PC-3 (cell line): ENCODE measurements at regions not wholly inside any gene's neighbourhood (a gene's known extent, or its start where the extent isn't known, plus 50 kb on each side); places are given as distances from the start of the nearest gene placed in this dataset.

Experiments used
- ATAC-seq: fragments of 200-7000 bp; cut with Tn5 transposase; 2 replicates; pipeline ENCODE4 v1.9.1; 2020; ENCODE audit warnings: mild to moderate bottlenecking, moderate library complexity
- BruUV-seq: library from RNA; stranded (reverse); fragments of 400-500 nt; replicated peaks from 2 replicates; lab custom pipeline; 2021; lab: Mats Ljungman, UMichigan
- CTCF ChIA-PET: fragments of 300-600 bp; sonication (Branson Sonifier 250); formaldehyde crosslinking; loops from one replicate; lab custom pipeline; 2022; ENCODE audit warnings: antibody characterized with exemption; lab: Charles Lee
- POLR2A ChIA-PET: fragments of 300-600 bp; sonication (Branson Sonifier 250); formaldehyde crosslinking; loops from one replicate; lab custom pipeline; 2022; ENCODE audit warnings: antibody characterized with exemption; ENCODE audit not compliant: unreplicated experiment; lab: Charles Lee
- DNase-seq: peaks from one replicate; pipeline ENCODE4 v3.0.0-alpha.2; 2015
- H2AFZ ChIP-seq: fragments of 300-600 bp; sonication (generic); 2 replicates; pipeline ENCODE4 v1.6.0; 2016; ENCODE audit warnings: antibody characterized with exemption, low read length
- H3F3A ChIP-seq: fragments of 300-600 bp; sonication (generic); one replicate; pipeline ENCODE4 v1.6.0; 2017; ENCODE audit warnings: antibody characterized with exemption, low read length, control low read depth, mild to moderate bottlenecking; ENCODE audit not compliant: unreplicated experiment
- H3K27ac ChIP-seq: fragments of 300-600 bp; sonication (generic); 2 replicates; pipeline ENCODE4 v1.5.1; 2016; ENCODE audit warnings: mild to moderate bottlenecking, low read length
- H3K27me3 ChIP-seq: fragments of 300-600 bp; sonication (generic); 2 replicates; pipeline ENCODE4 v1.6.1; 2016; ENCODE audit warnings: low read length, mixed read lengths
- H3K36me3 ChIP-seq: fragments of 300-600 bp; sonication (generic); 2 replicates; pipeline ENCODE4 v1.6.1; 2016; ENCODE audit warnings: low read depth, mixed run types, low read length, mixed read lengths
- H3K4me1 ChIP-seq: fragments of 300-600 bp; sonication (generic); 2 replicates; pipeline ENCODE4 v1.5.1; 2016; ENCODE audit warnings: low read length; ENCODE audit not compliant: insufficient read depth
- H3K4me2 ChIP-seq: fragments of 300-600 bp; sonication (generic); 2 replicates; pipeline ENCODE4 v1.6.0; 2016; ENCODE audit warnings: low read length
- H3K4me3 ChIP-seq: fragments of 300-600 bp; sonication (generic); 2 replicates; pipeline ENCODE4 v1.5.1; 2016; ENCODE audit warnings: mild to moderate bottlenecking, low read length, mixed read lengths
- H3K79me2 ChIP-seq: fragments of 300-600 bp; sonication (generic); 2 replicates; pipeline ENCODE4 v1.6.1; 2017; ENCODE audit warnings: low read length, mixed read lengths
- H3K9ac ChIP-seq: fragments of 300-600 bp; sonication (generic); 2 replicates; pipeline ENCODE4 v1.6.0; 2016; ENCODE audit warnings: mild to moderate bottlenecking, low read length
- H3K9me2 ChIP-seq: fragments of 300-600 bp; sonication (generic); replicated peaks from 2 replicates; pipeline ENCODE4 v1.6.1; 2016; ENCODE audit warnings: mixed run types, low read length, mixed read lengths
- H3K9me3 ChIP-seq: fragments of 300-600 bp; sonication (generic); 2 replicates; pipeline ENCODE4 v1.6.1; 2016; ENCODE audit warnings: low read length, mixed read lengths
- H4K20me1 ChIP-seq: fragments of 300-600 bp; sonication (generic); 2 replicates; pipeline ENCODE4 v1.6.1; 2016; ENCODE audit warnings: low read length, mixed read lengths
- CTCF ChIP-seq: fragments of 300-600 bp; sonication (generic); conservative IDR thresholded peaks from 2 replicates; pipeline ENCODE4 v1.5.1; 2017; ENCODE audit warnings: antibody characterized with exemption, low read depth, mild to moderate bottlenecking, low read length
- EZH2 ChIP-seq: fragments of 300-600 bp; sonication (generic); IDR thresholded peaks from one replicate; pipeline ENCODE4 v1.6.1; 2017; ENCODE audit warnings: antibody characterized with exemption, mild to moderate bottlenecking, low read length; ENCODE audit not compliant: unreplicated experiment
- EZH2phosphoT487 ChIP-seq: fragments of 300-600 bp; sonication (generic); IDR thresholded peaks from 2 replicates; pipeline ENCODE4 v1.6.1; 2018; ENCODE audit warnings: mild to moderate bottlenecking, antibody characterized with exemption, low read length, borderline replicate concordance
- intact Hi-C: fragments of 100-400 bp; cut with micrococcal nuclease; formaldehyde crosslinking; loops from 2 replicates; pipeline ENCODE4 v1.9.0; 2023

GRCh38 chr15:96411056-96412031, 80.8 kb downstream of the NR2F2 start:
- no peaks in the 10 kb centered on the region for H3K9me2 ChIP-seq
- intact Hi-C loops, result no loop called here
- no peak for TF ChIP-seq EZH2phosphoT487
- no peak for TF ChIP-seq EZH2
- no peak for TF ChIP-seq CTCF
- no peaks in the 10 kb centered on the region for H3K36me3 ChIP-seq
- H3K27ac ChIP-seq, result no peak overlapping the region
- H3K4me3 ChIP-seq, result no peak overlapping the region
- H3K27me3 ChIP-seq, result peaks cover 98% of the 10 kb centered on the region
- ChIA-PET POLR2A (no interaction called here), CTCF (no interaction called here)
- no peaks in the 10 kb centered on the region for H4K20me1 ChIP-seq
- H3K4me2 ChIP-seq, result no peak overlapping the region
- ATAC-seq (no peak), DNase-seq (no peak)
- no peaks in the 10 kb centered on the region for H3F3A ChIP-seq
- no peaks in the 10 kb centered on the region for H3K79me2 ChIP-seq
- no TSS peak for BruUV-seq
- no peaks in the 10 kb centered on the region for H3K4me1 ChIP-seq
- no peak overlapping the region for H2AFZ ChIP-seq
- no peak overlapping the region for H3K9ac ChIP-seq
- H3K9me3 ChIP-seq, result no peaks in the 10 kb centered on the region

- peaks cover 98% of the 10 kb centered on the region for H3K27me3 ChIP-seq
Measured at GRCh38 chr15:96412045-96412905, 81.8 kb downstream of the NR2F2 start.

More at GRCh38 chr15:96412045-96412905, 81.8 kb downstream of the NR2F2 start:
- Histone ChIP-seq H3K9me3 (no peaks in the 10 kb centered on the region), H3K36me3 (no peaks in the 10 kb centered on the region), H4K20me1 (no peaks in the 10 kb centered on the region), H3K9me2 (no peaks in the 10 kb centered on the region), H3K79me2 (no peaks in the 10 kb centered on the region), H3K9ac (no peak overlapping the region), H3F3A (no peaks in the 10 kb centered on the region), H3K27ac (no peak overlapping the region), H3K4me2 (no peak overlapping the region), H3K4me1 (no peaks in the 10 kb centered on the region), H2AFZ (no peak overlapping the region), H3K4me3 (no peak overlapping the region)
- no peak for TF ChIP-seq EZH2phosphoT487
- no peak for TF ChIP-seq EZH2
- TF ChIP-seq CTCF, result no peak
- ChIA-PET POLR2A (no interaction called here), CTCF (no interaction called here)
- ATAC-seq (no peak), DNase-seq (no peak)
- BruUV-seq, result no TSS peak
- intact Hi-C loops, result no loop called here
